Activated CD4-positive, CD25-positive, alpha-beta regulatory T cell (primary cell): ENCODE measurements at regions not wholly inside any gene's neighbourhood (a gene's known extent, or its start where the extent isn't known, plus 50 kb on each side); places are given as distances from the start of the nearest gene placed in this dataset.

ENCODE experiments used
- DNase-seq, 4 experiments: peaks; one replicate each; lab custom pipeline; 2025; lab: John Stamatoyannopoulos, UW

GRCh38 chr1:48164571-48164970, 57.9 kb upstream of the SLC5A9 start:
- no peak for DNase-seq

GRCh38 chr1:48160486-48161132, 61.9 kb upstream of the SLC5A9 start:
- no peak for DNase-seq

- no peak for DNase-seq
These were observed 83.2 kb upstream of the SLC5A9 start for GRCh38 chr1:48139275-48139674.

- no peak for DNase-seq
These were observed 94.5 kb upstream of the SLC5A9 start for GRCh38 chr1:48127735-48128685.

GRCh38 chr1:48123647-48124046, 98.9 kb upstream of the SLC5A9 start:
- DNase-seq = no peak

GRCh38 chr1:48121955-48122354, 100.6 kb upstream of the SLC5A9 start:
- DNase-seq = no peak

GRCh38 chr1:48120621-48121020, 101.9 kb upstream of the SLC5A9 start:
- no peak for DNase-seq

- DNase-seq = no peak
These were observed 106.7 kb upstream of the SLC5A9 start for GRCh38 chr1:48115835-48116234.

GRCh38 chr1:48114596-48115382, 107.7 kb upstream of the SLC5A9 start:
- no peak for DNase-seq

- DNase-seq = no peak
These were observed 112.3 kb upstream of the TRABD2B start for GRCh38 chr1:48109390-48110013.

GRCh38 chr1:48107516-48107915, 110.3 kb upstream of the TRABD2B start:
- DNase-seq = no peak

GRCh38 chr1:48106049-48106448, 108.9 kb upstream of the TRABD2B start:
- no peak for DNase-seq

GRCh38 chr1:48105165-48105564, 108.0 kb upstream of the TRABD2B start:
- no peak for DNase-seq

- no peak for DNase-seq
These were observed 106.3 kb upstream of the TRABD2B start for GRCh38 chr1:48103495-48103894.

- DNase-seq = no peak
These were observed 105.6 kb upstream of the TRABD2B start for GRCh38 chr1:48102766-48103165.

GRCh38 chr1:48099072-48099773, 102.0 kb upstream of the TRABD2B start:
- DNase-seq = no peak

GRCh38 chr1:48093696-48094528, 96.7 kb upstream of the TRABD2B start:
- DNase-seq = peak; percentile 21 to 48 (median 32)

- DNase-seq = no peak
These were observed 96.0 kb upstream of the TRABD2B start for GRCh38 chr1:48093147-48093546.

GRCh38 chr1:48092401-48092800, 95.2 kb upstream of the TRABD2B start:
- no peak for DNase-seq

GRCh38 chr1:48089356-48089891, 92.2 kb upstream of the TRABD2B start:
- no peak for DNase-seq
